Smooth muscle cell (in vitro differentiated cells): ENCODE measurements at regions not wholly inside any gene's neighbourhood (a gene's known extent, or its start where the extent isn't known, plus 50 kb on each side); places are given as distances from the start of the nearest gene placed in this dataset.

Experiments
- DNase-seq: peaks from one replicate; lab custom pipeline; 2025; ENCODE audit not compliant: unreplicated experiment; lab: John Stamatoyannopoulos, UW
- H2AFZ ChIP-seq: fragments of 200-600 bp; sonication (generic); 2 replicates; pipeline ENCODE4 v1.6.0; 2016; ENCODE audit warnings: antibody characterized with exemption, low read depth, mild to moderate bottlenecking
- H3F3A ChIP-seq: fragments of 200-600 bp; sonication (generic); 2 replicates; pipeline ENCODE4 v1.6.0; 2017; ENCODE audit warnings: antibody characterized with exemption, low read depth
- H3K27ac ChIP-seq: fragments of 200-600 bp; sonication (generic); 2 replicates; pipeline ENCODE4 v1.5.1; 2016; ENCODE audit warnings: low read depth, mild to moderate bottlenecking
- H3K27me3 ChIP-seq: fragments of 200-600 bp; sonication (generic); 2 replicates; pipeline ENCODE4 v1.6.1; 2016; ENCODE audit warnings: low read depth, mild to moderate bottlenecking
- H3K36me3 ChIP-seq: fragments of 200-600 bp; sonication (generic); 2 replicates; pipeline ENCODE4 v1.5.1; 2016; ENCODE audit warnings: low read depth
- H3K4me1 ChIP-seq: fragments of 200-600 bp; sonication (generic); 2 replicates; pipeline ENCODE4 v1.5.1; 2016; ENCODE audit warnings: low read depth
- H3K4me2 ChIP-seq: fragments of 200-600 bp; sonication (generic); 2 replicates; pipeline ENCODE4 v1.6.0; 2016; ENCODE audit warnings: mild to moderate bottlenecking
- H3K4me3 ChIP-seq: fragments of 200-600 bp; sonication (generic); 2 replicates; pipeline ENCODE4 v1.5.1; 2016; ENCODE audit warnings: mild to moderate bottlenecking
- H3K79me2 ChIP-seq: fragments of 200-600 bp; sonication (generic); 2 replicates; pipeline ENCODE4 v1.6.0; 2016; ENCODE audit warnings: low read depth, mild to moderate bottlenecking
- H3K9ac ChIP-seq: fragments of 200-600 bp; sonication (generic); 2 replicates; pipeline ENCODE4 v1.6.0; 2016; ENCODE audit warnings: low read depth
- H3K9me3 ChIP-seq: fragments of 200-600 bp; sonication (generic); replicated peaks from 2 replicates; pipeline ENCODE4 v1.5.1; 2016; ENCODE audit warnings: low read depth
- H4K20me1 ChIP-seq: fragments of 200-600 bp; sonication (generic); 2 replicates; pipeline ENCODE4 v1.6.0; 2016; ENCODE audit warnings: low read depth
- WGBS: methylation state at CpG from one replicate; pipeline ENCODE4 v1.1.7; 2016; ENCODE audit warnings: low lambda C conversion rate; 5-methylcytosine and 5-hydroxymethylcytosine counted together
- TF ChIP-seq, protein P1 (sequence below): fragments of 200-600 bp; sonication (generic); IDR thresholded peaks from 2 replicates; pipeline ENCODE4 v1.5.1; 2017; ENCODE audit warnings: borderline replicate concordance, mild to moderate bottlenecking, antibody characterized with exemption; ENCODE audit not compliant: insufficient read depth, poor library complexity, severe bottlenecking

DNA sequence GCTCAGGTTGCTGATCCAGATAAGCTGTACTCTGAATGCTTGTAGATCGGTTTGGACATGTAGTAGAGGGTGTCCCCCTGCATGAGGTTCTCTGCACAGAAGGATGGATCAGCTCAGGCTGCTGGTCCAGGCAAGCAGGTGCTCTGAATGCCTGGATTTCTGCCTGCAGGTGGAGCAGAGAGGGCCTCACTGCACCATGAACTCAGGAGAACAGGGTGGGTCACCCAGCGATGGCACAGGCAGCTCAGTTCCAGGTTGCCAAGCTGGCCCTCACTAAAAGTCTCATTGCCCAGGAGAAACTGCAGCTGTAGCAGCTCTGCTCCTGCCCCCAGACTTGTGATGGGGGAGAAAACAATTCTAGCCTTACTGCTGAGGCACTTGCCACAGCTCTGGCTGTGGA lies 491.8 kb downstream of the XIRP2 start:
- no peaks in the 10 kb centered on the region for H3K9me3 ChIP-seq

DNA sequence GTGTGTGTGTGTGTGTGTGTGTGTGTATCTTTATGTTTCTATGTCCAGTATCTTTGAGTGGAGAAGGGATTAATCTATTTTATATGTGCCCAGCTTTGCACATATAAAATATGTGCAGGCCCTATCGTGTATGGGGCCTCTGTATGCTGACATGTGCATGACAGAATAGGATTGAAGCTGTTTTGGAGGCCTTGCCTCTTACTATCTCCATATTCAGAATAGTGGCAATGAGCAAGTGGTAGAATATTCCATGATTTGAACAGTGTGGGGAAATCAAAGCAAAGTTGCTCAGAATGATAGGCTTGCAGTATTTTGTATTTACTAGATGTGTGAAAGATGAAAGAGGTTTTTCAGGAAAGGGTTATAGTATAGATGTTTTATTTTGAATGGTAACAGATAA lies 480.8 kb downstream of the XIRP2 start:
- H2AFZ ChIP-seq, result no peak overlapping the region
- H3K79me2 ChIP-seq, result no peaks in the 10 kb centered on the region
- H3K9ac ChIP-seq, result no peak overlapping the region
- no peaks in the 10 kb centered on the region for H4K20me1 ChIP-seq
- no peaks in the 10 kb centered on the region for H3F3A ChIP-seq
- no peaks in the 10 kb centered on the region for H3K9me3 ChIP-seq
- no peak overlapping the region for H3K4me3 ChIP-seq
- H3K27ac ChIP-seq, result no peak overlapping the region
- no peaks in the 10 kb centered on the region for H3K4me1 ChIP-seq
- no peaks in the 10 kb centered on the region for H3K36me3 ChIP-seq
- H3K4me2 ChIP-seq, result no peak overlapping the region
- DNase-seq, result no peak
- TF ChIP-seq, protein P1, sequence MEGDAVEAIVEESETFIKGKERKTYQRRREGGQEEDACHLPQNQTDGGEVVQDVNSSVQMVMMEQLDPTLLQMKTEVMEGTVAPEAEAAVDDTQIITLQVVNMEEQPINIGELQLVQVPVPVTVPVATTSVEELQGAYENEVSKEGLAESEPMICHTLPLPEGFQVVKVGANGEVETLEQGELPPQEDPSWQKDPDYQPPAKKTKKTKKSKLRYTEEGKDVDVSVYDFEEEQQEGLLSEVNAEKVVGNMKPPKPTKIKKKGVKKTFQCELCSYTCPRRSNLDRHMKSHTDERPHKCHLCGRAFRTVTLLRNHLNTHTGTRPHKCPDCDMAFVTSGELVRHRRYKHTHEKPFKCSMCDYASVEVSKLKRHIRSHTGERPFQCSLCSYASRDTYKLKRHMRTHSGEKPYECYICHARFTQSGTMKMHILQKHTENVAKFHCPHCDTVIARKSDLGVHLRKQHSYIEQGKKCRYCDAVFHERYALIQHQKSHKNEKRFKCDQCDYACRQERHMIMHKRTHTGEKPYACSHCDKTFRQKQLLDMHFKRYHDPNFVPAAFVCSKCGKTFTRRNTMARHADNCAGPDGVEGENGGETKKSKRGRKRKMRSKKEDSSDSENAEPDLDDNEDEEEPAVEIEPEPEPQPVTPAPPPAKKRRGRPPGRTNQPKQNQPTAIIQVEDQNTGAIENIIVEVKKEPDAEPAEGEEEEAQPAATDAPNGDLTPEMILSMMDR, result no peak
- H3K27me3 ChIP-seq, result no peaks in the 10 kb centered on the region
- WGBS, result 87% methylated on average over 1 of the region's 1 CpG

More for the DNA sequence above, 491.8 kb downstream of the XIRP2 start:
- Histone ChIP-seq H3K9ac (no peak overlapping the region), H4K20me1 (no peaks in the 10 kb centered on the region), H3K79me2 (no peaks in the 10 kb centered on the region), H3F3A (no peaks in the 10 kb centered on the region), H3K4me1 (no peaks in the 10 kb centered on the region), H3K27me3 (no peaks in the 10 kb centered on the region), H3K27ac (no peak overlapping the region), H3K4me2 (no peak overlapping the region), H3K36me3 (no peaks in the 10 kb centered on the region), H2AFZ (no peak overlapping the region), H3K4me3 (no peak overlapping the region)
- no peak for DNase-seq
- TF ChIP-seq, protein P1, result no peak
- WGBS, result 96% methylated on average over 2 of the region's 2 CpGs

DNA sequence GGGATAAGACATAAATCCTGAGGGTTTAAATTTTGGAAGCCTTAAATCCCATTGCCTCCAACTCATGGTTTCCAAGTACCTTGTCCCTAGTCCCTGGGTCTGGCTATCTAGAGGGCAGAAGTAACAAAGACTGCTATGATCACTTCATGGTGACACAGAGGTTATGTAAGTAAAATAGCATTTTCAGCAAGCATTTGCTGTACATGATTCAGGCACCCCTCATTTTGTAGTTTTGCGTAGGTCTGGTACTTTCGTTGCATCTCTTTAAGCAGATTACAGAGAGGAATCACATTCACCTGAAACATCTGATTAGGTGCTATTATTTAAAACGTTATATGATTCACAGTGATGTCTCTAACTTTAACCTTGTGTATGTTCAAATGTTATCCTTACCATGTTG lies 480.1 kb downstream of the XIRP2 start:
- H3K79me2 ChIP-seq, result no peaks in the 10 kb centered on the region
- TF ChIP-seq, protein P1, result no peak
- H4K20me1 ChIP-seq, result no peaks in the 10 kb centered on the region
- no peak overlapping the region for H2AFZ ChIP-seq
- no peak overlapping the region for H3K4me3 ChIP-seq
- no peaks in the 10 kb centered on the region for H3K9me3 ChIP-seq
- H3K4me1 ChIP-seq, result no peaks in the 10 kb centered on the region
- no peaks in the 10 kb centered on the region for H3F3A ChIP-seq
- H3K27me3 ChIP-seq, result no peaks in the 10 kb centered on the region
- no peak overlapping the region for H3K9ac ChIP-seq
- H3K4me2 ChIP-seq, result no peak overlapping the region
- H3K36me3 ChIP-seq, result no peaks in the 10 kb centered on the region
- H3K27ac ChIP-seq, result no peak overlapping the region
- 94% methylated on average over 3 of the region's 3 CpGs for WGBS
- DNase-seq, result no peak

DNA sequence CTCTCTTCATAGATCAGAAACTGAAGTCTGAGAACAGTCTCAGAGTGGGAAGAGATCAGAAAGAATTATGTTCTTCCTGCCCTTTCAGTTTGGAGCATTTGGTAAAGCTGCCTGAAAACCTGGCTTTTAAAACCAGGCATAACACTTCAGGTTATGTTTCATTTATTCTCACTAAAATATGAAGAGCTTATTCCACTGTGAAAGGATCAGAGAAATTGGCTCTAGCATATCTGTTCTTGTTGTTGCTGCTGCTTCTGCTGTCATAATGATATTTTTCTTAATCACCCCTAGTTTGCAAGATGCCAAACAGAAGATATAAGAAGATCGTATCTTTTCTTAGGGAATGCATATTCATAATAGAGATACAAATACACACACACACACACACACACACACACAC lies 476.9 kb downstream of the XIRP2 start:
- H3K4me2 ChIP-seq, result no peak overlapping the region

More for the DNA sequence above, 476.9 kb downstream of the XIRP2 start:
- TF ChIP-seq, protein P1, result no peak
- no peak overlapping the region for H3K27ac ChIP-seq
- H3K9me3 ChIP-seq, result no peaks in the 10 kb centered on the region
- no peak for DNase-seq
- no peak overlapping the region for H3K9ac ChIP-seq
- H3K79me2 ChIP-seq, result no peaks in the 10 kb centered on the region
- no peaks in the 10 kb centered on the region for H4K20me1 ChIP-seq
- no peaks in the 10 kb centered on the region for H3F3A ChIP-seq
- H2AFZ ChIP-seq, result no peak overlapping the region
- 100% methylated on average over 1 of the region's 1 CpG for WGBS
- no peaks in the 10 kb centered on the region for H3K4me1 ChIP-seq
- H3K27me3 ChIP-seq, result no peaks in the 10 kb centered on the region
- H3K36me3 ChIP-seq, result no peaks in the 10 kb centered on the region
- no peak overlapping the region for H3K4me3 ChIP-seq
